ES-I3 (cell line): ENCODE measurements at regions not wholly inside any gene's neighbourhood (a gene's known extent, or its start where the extent isn't known, plus 50 kb on each side); places are given as distances from the start of the nearest gene placed in this dataset.
"Not testable (repeated sequence)": the region's sequence is repeated elsewhere in the genome, so short reads cannot be mapped to it uniquely, and the experiment has no call there.

Experiments used
- H3K36me3 ChIP-seq: 2 replicates; pipeline ENCODE4 v1.6.1; 2013; ENCODE audit warnings: mild to moderate bottlenecking, low read length, control low read depth, moderate library complexity; ENCODE audit not compliant: insufficient read depth
- H3K4me1 ChIP-seq: 2 replicates; pipeline ENCODE4 v1.6.1; 2013; ENCODE audit warnings: mild to moderate bottlenecking, control low read depth, low read length; ENCODE audit not compliant: insufficient read depth
- H3K9ac ChIP-seq: 2 replicates; pipeline ENCODE4 v1.6.1; 2013; ENCODE audit warnings: low read depth, mild to moderate bottlenecking, low read length, moderate library complexity
- H3K9me3 ChIP-seq: 2 replicates; pipeline ENCODE4 v1.6.1; 2013; ENCODE audit warnings: mild to moderate bottlenecking, low read length, moderate library complexity; ENCODE audit not compliant: control insufficient read depth, insufficient read depth

GRCh38 chr3:94612631-94613030 is 549.8 kb downstream of the NSUN3 start:
- H3K36me3 ChIP-seq, result no peaks in the 10 kb centered on the region; the same call in 1 of the 2 replicates
- no peaks in the 10 kb centered on the region for H3K9me3 ChIP-seq
- H3K9ac ChIP-seq, result no peak overlapping the region
- H3K4me1 ChIP-seq, result peaks cover 6% of the 10 kb centered on the region; the same call in 1 of the 2 replicates

GRCh38 chr3:94614192-94614591 is 551.3 kb downstream of the NSUN3 start:
- Histone ChIP-seq H3K4me1 (peaks cover 6% of the 10 kb centered on the region; the same call in 1 of the 2 replicates), H3K36me3 (no peaks in the 10 kb centered on the region; the same call in 1 of the 2 replicates), H3K9me3 (no peaks in the 10 kb centered on the region), H3K9ac (no peak overlapping the region)

- H3K9ac ChIP-seq, result no peak overlapping the region
- H3K9me3 ChIP-seq, result no peaks in the 10 kb centered on the region
- no peaks in the 10 kb centered on the region for H3K36me3 ChIP-seq
- H3K4me1 ChIP-seq, result peaks cover 6% of the 10 kb centered on the region; the same call in 1 of the 2 replicates
Measured at GRCh38 chr3:94615275-94616065, 552.6 kb downstream of the NSUN3 start.

- Histone ChIP-seq H3K4me1 (peaks cover 6% of the 10 kb centered on the region; the same call in 1 of the 2 replicates), H3K9me3 (no peaks in the 10 kb centered on the region), H3K9ac (no peak overlapping the region), H3K36me3 (no peaks in the 10 kb centered on the region)
Measured at GRCh38 chr3:94616833-94617232, 554.0 kb downstream of the NSUN3 start.

GRCh38 chr3:94617312-94617711 is 554.5 kb downstream of the NSUN3 start:
- H3K9me3 ChIP-seq, result no peaks in the 10 kb centered on the region
- H3K36me3 ChIP-seq, result no peaks in the 10 kb centered on the region
- peaks cover 6% of the 10 kb centered on the region; the same call in 1 of the 2 replicates for H3K4me1 ChIP-seq
- H3K9ac ChIP-seq, result no peak overlapping the region

- no peaks in the 10 kb centered on the region for H3K4me1 ChIP-seq
- no peaks in the 10 kb centered on the region for H3K36me3 ChIP-seq
- H3K9ac ChIP-seq, result no peak overlapping the region
- no peaks in the 10 kb centered on the region for H3K9me3 ChIP-seq
Measured at GRCh38 chr3:94619643-94620042, 556.8 kb downstream of the NSUN3 start.

- Histone ChIP-seq H3K4me1 (peaks cover 4% of the 10 kb centered on the region), H3K36me3 (no peaks in the 10 kb centered on the region), H3K9me3 (no peaks in the 10 kb centered on the region), H3K9ac (no peak overlapping the region)
Measured at GRCh38 chr3:94626573-94626972, 563.7 kb downstream of the NSUN3 start.

- no peaks in the 10 kb centered on the region for H3K9me3 ChIP-seq
- H3K4me1 ChIP-seq, result peaks cover 4% of the 10 kb centered on the region
- no peak overlapping the region for H3K9ac ChIP-seq
- H3K36me3 ChIP-seq, result no peaks in the 10 kb centered on the region
Measured at GRCh38 chr3:94627689-94628088, 564.8 kb downstream of the NSUN3 start.

GRCh38 chr3:94643400-94643799 is 580.5 kb downstream of the NSUN3 start:
- H3K36me3 ChIP-seq, result no peaks in the 10 kb centered on the region
- no peaks in the 10 kb centered on the region for H3K4me1 ChIP-seq
- H3K9me3 ChIP-seq, result peaks cover 12% of the 10 kb centered on the region; the same call in 1 of the 2 replicates
- no peak overlapping the region for H3K9ac ChIP-seq

GRCh38 chr3:94645790-94646189 is 582.9 kb downstream of the NSUN3 start:
- Histone ChIP-seq H3K36me3 (no peaks in the 10 kb centered on the region), H3K9ac (no peak overlapping the region), H3K4me1 (no peaks in the 10 kb centered on the region), H3K9me3 (peaks cover 12% of the 10 kb centered on the region; the same call in 1 of the 2 replicates)

- peaks cover 12% of the 10 kb centered on the region; the same call in 1 of the 2 replicates for H3K9me3 ChIP-seq
- no peaks in the 10 kb centered on the region for H3K4me1 ChIP-seq
- H3K36me3 ChIP-seq, result no peaks in the 10 kb centered on the region
- no peak overlapping the region for H3K9ac ChIP-seq
Measured at GRCh38 chr3:94647131-94647530, 584.3 kb downstream of the NSUN3 start.

GRCh38 chr3:94648270-94649180 is 585.7 kb downstream of the NSUN3 start:
- not testable (repeated sequence) for H3K36me3 ChIP-seq, H3K9ac ChIP-seq
- peaks cover 12% of the 10 kb centered on the region; the same call in 1 of the 2 replicates for H3K9me3 ChIP-seq

GRCh38 chr3:94654096-94654495 is 591.2 kb downstream of the NSUN3 start:
- no peak overlapping the region for H3K9ac ChIP-seq
- no peaks in the 10 kb centered on the region for H3K4me1 ChIP-seq
- H3K36me3 ChIP-seq, result no peaks in the 10 kb centered on the region
- H3K9me3 ChIP-seq, result no peaks in the 10 kb centered on the region

More at GRCh38 chr3:94648270-94649180, 585.7 kb downstream of the NSUN3 start:
- not testable (repeated sequence) for H3K4me1 ChIP-seq

GRCh38 chr3:94665922-94666321 is 603.1 kb downstream of the NSUN3 start:
- Histone ChIP-seq H3K4me1 (no peaks in the 10 kb centered on the region), H3K36me3 (no peaks in the 10 kb centered on the region), H3K9ac (no peak overlapping the region), H3K9me3 (no peaks in the 10 kb centered on the region)
